Uterus (tissue), 2 donors: ENCODE measurements at regions not wholly inside any gene's neighbourhood (a gene's known extent, or its start where the extent isn't known, plus 50 kb on each side); places are given as distances from the start of the nearest gene placed in this dataset.

ENCODE experiments used
- POLR2A ChIP-seq, 2 donors: fragments of 450-650 bp; IDR thresholded peaks; one replicate each; pipeline ENCODE4 v1.6.1; 2016; ENCODE audit warnings: antibody characterized with exemption in 2 of 2, mild to moderate bottlenecking in 1 of 2, moderate library complexity in 1 of 2
- TF ChIP-seq, protein P1 (sequence below), 4 experiments: fragments of 200-600 bp in 2 of 4; fragments of 450-650 bp in 2 of 4; sonication (generic) in 2 of 4; IDR thresholded peaks; one replicate each; pipeline ENCODE4 v1.5.1; 2016 to 2019; ENCODE audit warnings: antibody characterized with exemption in 4 of 4, mild to moderate bottlenecking in 2 of 4, moderate library complexity in 1 of 4

DNA sequence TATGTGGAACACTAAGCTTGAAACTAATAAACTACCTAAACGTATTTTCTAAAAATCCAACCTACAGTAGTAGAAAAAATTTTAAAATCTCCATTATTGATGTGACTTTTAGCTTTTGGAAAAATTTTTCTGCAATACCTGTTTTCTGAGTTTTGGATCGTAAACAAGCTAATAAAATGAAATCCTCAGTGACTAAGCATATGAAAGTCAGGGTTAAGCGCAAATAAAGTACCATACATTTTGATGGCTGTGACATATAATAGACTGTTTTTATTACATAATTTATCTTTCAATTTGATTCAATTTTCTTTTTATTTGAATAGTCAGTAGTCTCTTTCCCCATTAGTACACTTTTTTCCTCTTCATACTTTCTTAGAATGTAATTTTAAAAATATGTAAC is 683.6 kb downstream of the NUP35 start:
- TF ChIP-seq, protein P1, sequence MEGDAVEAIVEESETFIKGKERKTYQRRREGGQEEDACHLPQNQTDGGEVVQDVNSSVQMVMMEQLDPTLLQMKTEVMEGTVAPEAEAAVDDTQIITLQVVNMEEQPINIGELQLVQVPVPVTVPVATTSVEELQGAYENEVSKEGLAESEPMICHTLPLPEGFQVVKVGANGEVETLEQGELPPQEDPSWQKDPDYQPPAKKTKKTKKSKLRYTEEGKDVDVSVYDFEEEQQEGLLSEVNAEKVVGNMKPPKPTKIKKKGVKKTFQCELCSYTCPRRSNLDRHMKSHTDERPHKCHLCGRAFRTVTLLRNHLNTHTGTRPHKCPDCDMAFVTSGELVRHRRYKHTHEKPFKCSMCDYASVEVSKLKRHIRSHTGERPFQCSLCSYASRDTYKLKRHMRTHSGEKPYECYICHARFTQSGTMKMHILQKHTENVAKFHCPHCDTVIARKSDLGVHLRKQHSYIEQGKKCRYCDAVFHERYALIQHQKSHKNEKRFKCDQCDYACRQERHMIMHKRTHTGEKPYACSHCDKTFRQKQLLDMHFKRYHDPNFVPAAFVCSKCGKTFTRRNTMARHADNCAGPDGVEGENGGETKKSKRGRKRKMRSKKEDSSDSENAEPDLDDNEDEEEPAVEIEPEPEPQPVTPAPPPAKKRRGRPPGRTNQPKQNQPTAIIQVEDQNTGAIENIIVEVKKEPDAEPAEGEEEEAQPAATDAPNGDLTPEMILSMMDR (IDR thresholded peaks at IDR 0.05) = no peak
- TF ChIP-seq POLR2A (IDR thresholded peaks at IDR 0.05) = no peak
